ENCODE measurements at regions not wholly inside any gene's neighbourhood (a gene's known extent, or its start where the extent isn't known, plus 50 kb on each side); places are given as distances from the start of the nearest gene placed in this dataset.
"Not testable (repeated sequence)": the region's sequence is repeated elsewhere in the genome, so short reads cannot be mapped to it uniquely, and the experiment has no call there.

DNA sequence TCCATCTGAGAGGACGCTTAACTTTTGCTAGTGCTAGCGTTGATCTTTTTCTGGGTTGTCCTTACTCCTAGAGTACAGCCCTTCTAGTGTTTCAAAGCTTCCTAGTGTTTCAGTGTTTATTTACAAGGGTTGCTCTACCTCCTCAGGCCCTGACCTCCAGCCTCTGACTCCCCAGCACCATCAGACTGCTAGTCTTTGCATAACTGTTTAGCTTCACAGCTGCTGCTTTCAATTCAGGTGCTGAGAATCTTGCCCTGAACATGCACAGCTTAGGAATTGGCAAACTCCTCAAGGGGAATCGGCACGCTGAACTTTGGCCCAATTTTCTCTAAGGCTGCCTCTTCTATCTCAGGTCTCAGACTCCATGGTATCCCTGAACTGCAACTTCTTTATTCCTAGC is 52.9 kb downstream of the OR52B4 start:
- H3K27me3 ChIP-seq; H3K36me3 ChIP-seq; H3K4me3 ChIP-seq; intact Hi-C loops (cut with DNase I; ENCODE audit: low total_unique reads); DNase-seq (ENCODE audit: low spot score in 2 of 2); H3K4me1 ChIP-seq; H3K9me3 ChIP-seq; H3K27ac ChIP-seq: not testable (repeated sequence)

DNA sequence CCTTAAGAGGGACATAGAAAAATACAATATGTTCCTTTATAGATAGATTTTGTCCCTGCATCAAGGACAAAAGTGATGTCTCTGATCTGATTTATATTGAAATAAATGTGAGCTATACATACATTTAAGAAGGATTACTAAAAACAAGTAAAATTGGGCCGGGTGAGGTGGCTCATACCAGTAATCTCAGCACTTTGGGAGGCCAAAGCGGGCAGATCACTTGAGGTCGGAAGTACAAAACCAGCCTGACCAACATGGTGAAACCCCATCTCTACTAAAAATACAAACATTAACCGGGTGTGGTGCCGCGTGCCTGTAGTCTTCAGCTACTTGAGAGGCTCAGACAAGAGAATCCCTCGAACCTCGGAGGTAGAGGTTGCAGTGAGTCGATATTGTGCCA is 91.0 kb downstream of the OR52B4 start:
- intact Hi-C loops (cut with DNase I; ENCODE audit: low total_unique reads) = not testable (repeated sequence)

DNA sequence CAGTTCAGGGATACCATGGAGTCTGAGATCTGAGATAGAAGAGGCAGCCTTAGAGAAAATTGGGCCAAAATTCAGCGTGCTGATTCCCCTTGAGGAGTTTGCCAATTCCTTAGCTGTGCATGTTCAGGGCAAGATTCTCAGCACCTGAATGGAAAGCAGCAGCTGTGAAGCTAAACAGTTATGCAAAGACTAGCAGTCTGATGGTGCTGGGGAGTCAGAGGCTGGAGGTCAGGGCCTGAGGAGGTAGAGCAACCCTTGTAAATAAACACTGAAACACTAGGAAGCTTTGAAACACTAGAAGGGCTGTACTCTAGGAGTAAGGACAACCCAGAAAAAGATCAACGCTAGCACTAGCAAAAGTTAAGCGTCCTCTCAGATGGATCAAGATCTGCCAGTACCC is 117.1 kb downstream of the OR52B4 start:
- H3K4me3 ChIP-seq; H3K36me3 ChIP-seq; intact Hi-C loops (cut with DNase I; ENCODE audit: low total_unique reads): not testable (repeated sequence)

More for the DNA sequence above, 91.0 kb downstream of the OR52B4 start:
- not testable (repeated sequence) for H3K9me3 ChIP-seq; H3K27ac ChIP-seq; H3K4me1 ChIP-seq; H3K36me3 ChIP-seq; H3K4me3 ChIP-seq; DNase-seq (ENCODE audit: low spot score in 2 of 2); H3K27me3 ChIP-seq

DNA sequence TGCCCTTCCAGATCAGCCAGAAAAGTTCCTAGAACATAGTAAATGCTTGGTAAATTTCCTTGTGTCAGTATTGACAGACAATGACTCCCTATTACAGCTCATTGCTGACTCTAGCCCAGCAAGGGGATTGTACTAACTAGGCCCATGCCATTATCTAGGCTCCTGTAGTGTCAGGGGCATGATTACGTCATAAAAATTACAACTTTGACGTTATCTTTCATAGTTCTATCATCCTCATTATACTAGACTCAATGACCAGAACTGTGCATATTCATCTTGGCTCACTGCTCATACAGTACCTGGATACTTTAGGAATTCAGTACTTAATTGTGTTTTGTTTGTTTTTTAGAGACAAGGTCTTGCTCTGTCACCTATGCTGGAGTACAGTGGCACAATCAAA is 118.7 kb downstream of the OR52B4 start:
- H3K36me3 ChIP-seq; H3K4me1 ChIP-seq; H3K9me3 ChIP-seq; H3K27ac ChIP-seq; DNase-seq (ENCODE audit: low spot score in 2 of 2); H3K27me3 ChIP-seq; H3K4me3 ChIP-seq; intact Hi-C loops (cut with DNase I; ENCODE audit: low total_unique reads): not testable (repeated sequence)

More for the DNA sequence above, 117.1 kb downstream of the OR52B4 start:
- not testable (repeated sequence) for H3K9me3 ChIP-seq; H3K27ac ChIP-seq; DNase-seq (ENCODE audit: low spot score in 2 of 2); H3K27me3 ChIP-seq; H3K4me1 ChIP-seq

DNA sequence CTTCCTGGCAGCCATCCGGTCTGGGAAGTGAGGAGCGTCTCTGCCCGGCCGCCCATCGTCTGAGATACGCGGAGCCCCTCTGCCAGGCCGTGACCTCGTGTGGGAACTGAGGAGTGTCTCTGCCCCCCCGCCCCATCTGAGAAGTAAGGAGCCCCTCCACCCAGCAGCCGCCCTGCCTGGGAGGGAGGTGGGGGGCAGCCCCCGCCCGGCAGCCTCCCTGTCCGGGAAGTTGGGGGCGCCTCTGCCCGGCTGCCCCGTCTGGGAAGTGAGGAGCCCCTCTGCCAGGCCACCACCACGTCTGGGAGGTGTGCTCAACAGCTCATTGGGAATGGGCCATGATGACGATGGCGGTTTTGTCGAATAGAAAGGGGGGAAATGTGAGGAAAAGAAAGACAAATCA is 130.4 kb downstream of the OR52B4 start:
- DNase-seq (ENCODE audit: low spot score in 2 of 2); H3K9me3 ChIP-seq; H3K27me3 ChIP-seq; intact Hi-C loops (cut with DNase I; ENCODE audit: low total_unique reads); H3K4me1 ChIP-seq; H3K4me3 ChIP-seq; H3K27ac ChIP-seq; H3K36me3 ChIP-seq: not testable (repeated sequence)

DNA sequence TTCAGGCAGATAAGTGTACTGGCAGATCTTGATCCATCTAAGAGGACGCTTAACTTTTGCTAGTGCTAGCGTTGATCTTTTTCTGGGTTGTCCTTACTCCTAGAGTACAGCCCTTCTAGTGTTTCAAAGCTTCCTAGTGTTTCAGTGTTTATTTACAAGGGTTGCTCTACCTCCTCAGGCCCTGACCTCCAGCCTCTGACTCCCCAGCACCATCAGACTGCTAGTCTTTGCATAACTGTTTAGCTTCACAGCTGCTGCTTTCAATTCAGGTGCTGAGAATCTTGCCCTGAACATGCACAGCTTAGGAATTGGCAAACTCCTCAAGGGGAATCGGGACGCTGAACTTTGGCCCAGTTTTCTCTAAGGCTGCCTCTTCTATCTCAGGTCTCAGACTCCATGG is 124.3 kb downstream of the RRM1 start:
- H3K27ac ChIP-seq; H3K36me3 ChIP-seq; H3K27me3 ChIP-seq; H3K4me3 ChIP-seq; H3K9me3 ChIP-seq; H3K4me1 ChIP-seq; intact Hi-C loops (cut with DNase I; ENCODE audit: low total_unique reads); DNase-seq (ENCODE audit: low spot score in 2 of 2): not testable (repeated sequence)

DNA sequence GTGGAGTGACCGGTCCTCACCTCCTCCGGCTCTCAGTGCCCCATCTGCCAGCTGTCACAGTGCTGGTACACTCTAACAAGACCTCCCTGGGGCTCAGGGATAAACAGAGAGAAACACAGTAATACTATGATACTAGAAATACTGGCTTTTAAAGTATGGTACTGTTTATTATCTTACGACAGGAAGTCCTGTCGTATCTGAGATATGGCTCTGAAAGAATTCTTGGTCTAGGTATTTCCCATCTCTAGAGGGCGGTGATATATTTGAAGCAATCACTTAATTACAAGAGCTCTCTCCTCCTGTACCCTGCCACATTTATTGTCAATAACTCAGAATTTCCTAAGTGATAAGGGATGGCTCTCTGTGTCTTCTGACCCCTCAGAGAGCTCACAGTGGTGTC is 119.1 kb downstream of the RRM1 start:
- TF ChIP-seq POLR2A (IDR thresholded peaks at IDR 0.05) (no peak), POLR2AphosphoS5 (IDR thresholded peaks at IDR 0.05) (no peak)
- intact Hi-C loops (cut with DNase I; ENCODE audit: low total_unique reads) = no loop called here
- DNase-seq (ENCODE audit: low spot score in 2 of 2) = no peak

DNA sequence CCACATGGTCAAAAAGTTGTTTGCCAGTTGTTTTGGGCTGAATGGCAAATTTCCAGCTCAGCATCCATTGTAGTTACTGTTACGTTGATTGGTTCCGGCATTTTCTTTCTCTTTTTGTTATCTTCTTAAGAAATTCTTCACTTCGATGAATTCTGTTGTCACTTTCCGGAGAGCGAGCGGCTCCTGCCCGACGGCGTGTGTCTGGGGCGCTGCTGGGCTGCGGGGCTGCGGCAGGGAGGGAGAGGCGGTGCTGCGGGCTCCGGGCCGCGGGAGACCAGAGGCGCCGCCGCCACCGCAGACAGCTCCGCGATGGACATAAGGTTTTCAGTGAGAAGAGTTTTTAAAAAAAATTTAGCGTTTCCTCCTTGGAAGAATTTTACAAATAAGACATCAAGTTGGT is 117.4 kb downstream of the RRM1 start:
- no peaks in the 10 kb centered on the region for H3K4me1 ChIP-seq
- DNase-seq (ENCODE audit: low spot score in 2 of 2) = no peak
- intact Hi-C loops (cut with DNase I; ENCODE audit: low total_unique reads) = no loop called here
- H3K27ac ChIP-seq = no peak overlapping the region
- TF ChIP-seq, protein P1, sequence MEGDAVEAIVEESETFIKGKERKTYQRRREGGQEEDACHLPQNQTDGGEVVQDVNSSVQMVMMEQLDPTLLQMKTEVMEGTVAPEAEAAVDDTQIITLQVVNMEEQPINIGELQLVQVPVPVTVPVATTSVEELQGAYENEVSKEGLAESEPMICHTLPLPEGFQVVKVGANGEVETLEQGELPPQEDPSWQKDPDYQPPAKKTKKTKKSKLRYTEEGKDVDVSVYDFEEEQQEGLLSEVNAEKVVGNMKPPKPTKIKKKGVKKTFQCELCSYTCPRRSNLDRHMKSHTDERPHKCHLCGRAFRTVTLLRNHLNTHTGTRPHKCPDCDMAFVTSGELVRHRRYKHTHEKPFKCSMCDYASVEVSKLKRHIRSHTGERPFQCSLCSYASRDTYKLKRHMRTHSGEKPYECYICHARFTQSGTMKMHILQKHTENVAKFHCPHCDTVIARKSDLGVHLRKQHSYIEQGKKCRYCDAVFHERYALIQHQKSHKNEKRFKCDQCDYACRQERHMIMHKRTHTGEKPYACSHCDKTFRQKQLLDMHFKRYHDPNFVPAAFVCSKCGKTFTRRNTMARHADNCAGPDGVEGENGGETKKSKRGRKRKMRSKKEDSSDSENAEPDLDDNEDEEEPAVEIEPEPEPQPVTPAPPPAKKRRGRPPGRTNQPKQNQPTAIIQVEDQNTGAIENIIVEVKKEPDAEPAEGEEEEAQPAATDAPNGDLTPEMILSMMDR (IDR thresholded peaks at IDR 0.05) = no peak
- TF ChIP-seq POLR2A (IDR thresholded peaks at IDR 0.05) (no peak), POLR2AphosphoS5 (IDR thresholded peaks at IDR 0.05) (no peak)
- peak overlapping the region in 1 of 3 donors; percentile 25 for H3K4me3 ChIP-seq
- H3K9me3 ChIP-seq = no peaks in the 10 kb centered on the region
- H3K27me3 ChIP-seq = peaks cover 0 to 9% of the 10 kb centered on the region in 2 donors
- no peaks in the 10 kb centered on the region for H3K36me3 ChIP-seq

More for the DNA sequence above, 119.1 kb downstream of the RRM1 start:
- Histone ChIP-seq H3K27me3 (peaks cover 0 to 9% of the 10 kb centered on the region in 2 donors), H3K4me3 (no peak overlapping the region), H3K9me3 (no peaks in the 10 kb centered on the region), H3K27ac (no peak overlapping the region), H3K36me3 (no peaks in the 10 kb centered on the region), H3K4me1 (no peaks in the 10 kb centered on the region)

DNA sequence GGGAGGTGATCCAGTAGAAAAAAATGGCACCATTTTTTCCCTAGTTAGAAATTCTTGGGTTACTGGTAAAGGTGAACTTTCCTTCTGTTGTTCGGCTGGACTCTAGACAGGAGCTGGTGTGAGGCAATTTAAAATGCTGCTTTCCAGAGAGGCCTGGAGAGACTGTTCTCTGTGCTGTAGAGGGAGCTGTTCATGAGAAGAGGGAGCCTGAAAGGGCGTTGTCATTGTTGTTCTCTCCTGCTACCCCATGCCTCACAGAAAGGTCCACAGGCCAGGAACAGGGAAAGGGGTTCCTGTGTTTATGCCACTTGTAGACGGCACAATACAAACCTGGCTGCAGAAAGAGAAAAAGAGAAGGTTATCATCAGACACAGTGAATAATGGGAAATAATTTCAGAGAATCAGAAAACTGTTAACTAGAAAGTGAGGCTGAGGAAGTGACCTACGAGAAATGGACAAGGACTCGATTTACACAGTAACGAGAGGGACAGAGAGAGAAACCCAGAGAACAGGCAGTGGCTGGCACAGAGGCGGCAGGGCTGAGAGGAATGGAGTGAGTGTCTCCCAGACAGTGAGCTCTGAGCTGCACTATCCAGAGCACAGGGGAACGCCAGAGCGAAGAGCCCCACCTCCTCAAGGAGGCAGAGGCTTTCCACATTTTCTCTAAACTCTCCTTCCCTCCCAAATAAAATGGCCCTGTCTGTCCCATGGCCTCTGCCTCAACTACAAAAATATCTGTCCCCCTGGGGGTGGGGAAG is 109.2 kb downstream of the RRM1 start:
- DNase-seq (ENCODE audit: low spot score in 2 of 2) = no peak
- TF ChIP-seq POLR2AphosphoS5 (IDR thresholded peaks at IDR 0.05) (no peak), POLR2A (IDR thresholded peaks at IDR 0.05) (no peak)
- TF ChIP-seq, protein P1 (IDR thresholded peaks at IDR 0.05) = no peak
- H3K4me3 ChIP-seq = no peak overlapping the region
- no peaks in the 10 kb centered on the region for H3K36me3 ChIP-seq
- peaks cover 0 to 5% of the 10 kb centered on the region in 2 donors for H3K9me3 ChIP-seq
- H3K4me1 ChIP-seq = no peaks in the 10 kb centered on the region
- no peaks in the 10 kb centered on the region for H3K27me3 ChIP-seq
- intact Hi-C loops (cut with DNase I; ENCODE audit: low total_unique reads) = no loop called here
- H3K27ac ChIP-seq = no peak overlapping the region
